ENCODE measurements at regions not wholly inside any gene's neighbourhood (a gene's known extent, or its start where the extent isn't known, plus 50 kb on each side); places are given as distances from the start of the nearest gene placed in this dataset.

- DNase-seq = peak; percentile 66
- peak overlapping the region; percentile 90 for H3K4me2 ChIP-seq
- H3K79me2 ChIP-seq (ENCODE audit: insufficient read depth) = no peaks in the 10 kb centered on the region
- no peaks in the 10 kb centered on the region for H3F3A ChIP-seq (replicated peaks; ENCODE audit: insufficient read depth)
- no peaks in the 10 kb centered on the region for H3K9me3 ChIP-seq
- H2AFZ ChIP-seq (ENCODE audit: low read depth) = peak overlapping the region; percentile 98
- ChIA-PET POLR2A (interaction anchor here (0.5 to 1.7 kb wide), 8 partner anchors 11 to 906 kb away, joined by 3 to 5 read pairs (median 3); no protein-coding TSS in a partner anchor), CTCF (interaction anchor here (0.7 to 2.2 kb wide), 11 partner anchors 9 to 574 kb away, joined by 3 to 9 read pairs (median 3); no protein-coding TSS in a partner anchor)
- peaks cover 4 to 37% of the 10 kb centered on the region in 2 experiments; a peak in 3 of 4 replicates for H3K4me1 ChIP-seq (ENCODE audit: control insufficient read depth in 1 of 2, insufficient read depth in 2 of 2, low read depth in 1 of 2, low read length in 1 of 2)
- no peak for TF ChIP-seq NFIC (IDR thresholded peaks at IDR 0.05; ENCODE audit: borderline replicate concordance)
- TF ChIP-seq CHD2 (IDR thresholded peaks at IDR 0.05; ENCODE audit: low read length, partially characterized antibody) = no peak
- TF ChIP-seq EP300 (IDR thresholded peaks at IDR 0.05; ENCODE audit: borderline replicate concordance in 1 of 2, low read depth in 1 of 2, low read length in 1 of 2) = no peak
- TF ChIP-seq CTCF (IDR thresholded peaks at IDR 0.05) = peak; percentile 30
- TF ChIP-seq USF1 (IDR thresholded peaks at IDR 0.05; ENCODE audit: borderline replicate concordance, low read depth) = no peak
- TF ChIP-seq USF2 (IDR thresholded peaks at IDR 0.05; ENCODE audit: borderline replicate concordance, low read depth, low read length) = no peak
- TF ChIP-seq RAD21 (IDR thresholded peaks at IDR 0.05; ENCODE audit: low read length) = no peak
- TF ChIP-seq JUND (IDR thresholded peaks at IDR 0.05) = no peak
- TF ChIP-seq SIN3A (IDR thresholded peaks at IDR 0.05; ENCODE audit: borderline replicate concordance, low read depth, low read length) = no peak
- TF ChIP-seq POLR2AphosphoS5 (IDR thresholded peaks at IDR 0.05; ENCODE audit: low read depth, low read length) = no peak
- TF ChIP-seq FOXJ3 (CRISPR knock-in tag; IDR thresholded peaks at IDR 0.05) = no peak
- TF ChIP-seq MEF2A (IDR thresholded peaks at IDR 0.05; ENCODE audit: borderline replicate concordance, low read depth) = no peak
- TF ChIP-seq GATA2 (CRISPR knock-in tag; IDR thresholded peaks at IDR 0.05) = no peak
- no peak for TF ChIP-seq YY1 (IDR thresholded peaks at IDR 0.05; ENCODE audit: low read depth)
- TF ChIP-seq MXI1 (IDR thresholded peaks at IDR 0.05; ENCODE audit: low read depth, low read length) = no peak
- TF ChIP-seq TAF1 (IDR thresholded peaks at IDR 0.05; ENCODE audit: borderline replicate concordance, low read depth, low read length) = 0 out of 2 replicates have a peak, but pooled peaks have one; percentile 12
- no peak for TF ChIP-seq SMC3 (IDR thresholded peaks at IDR 0.05; ENCODE audit: low read depth, low read length)
- peak overlapping the region; percentile 46 for H3K9ac ChIP-seq
- no peaks in the 10 kb centered on the region for H3K27me3 ChIP-seq (ENCODE audit: insufficient read depth)
- H3K9me2 ChIP-seq = no peaks in the 10 kb centered on the region
- no peaks in the 10 kb centered on the region for H3K36me3 ChIP-seq (replicated peaks in 1 of 2; ENCODE audit: control insufficient read depth in 1 of 2, insufficient read depth in 2 of 2, low read length in 1 of 2)
- no peaks in the 10 kb centered on the region for H4K20me1 ChIP-seq (ENCODE audit: insufficient read depth)
- peak overlapping the region in 1 of 2 experiments; percentile 85; a peak in 2 of 4 replicates for H3K27ac ChIP-seq (ENCODE audit: low read depth in 2 of 2, low read length in 1 of 2)
- WGBS (ENCODE audit: low lambda C conversion rate) = 3% methylated on average over 34 of the region's 34 CpGs
- H3K4me3 ChIP-seq (ENCODE audit: low read depth in 2 of 2, low read length in 1 of 2) = peak overlapping the region; percentile 51 to 71
These were observed 579.3 kb downstream of the BUD13 start for GRCh38 chr11:116193321-116194131.

Measured in SK-N-SH (cell line).